Lower lobe of right lung (tissue), 2 donors: ENCODE measurements at regions not wholly inside any gene's neighbourhood (a gene's known extent, or its start where the extent isn't known, plus 50 kb on each side); places are given as distances from the start of the nearest gene placed in this dataset.
"Not testable (repeated sequence)": the region's sequence is repeated elsewhere in the genome, so short reads cannot be mapped to it uniquely, and the experiment has no call there.

Source experiments
- ATAC-seq, 2 donors: fragments of 200-7000 bp; cut with Tn5 transposase; one replicate each; pipeline ENCODE4 v1.9.1; 2020 to 2022; ENCODE audit warnings: mild to moderate bottlenecking in 2 of 2, moderate library complexity in 2 of 2
- DNase-seq: peaks from one replicate; pipeline ENCODE4 v3.0.0-alpha.2; 2020
- H3K27ac ChIP-seq: fragments of 200-600 bp; one replicate; pipeline ENCODE4 v1.8.0; 2022
- H3K27me3 ChIP-seq: fragments of 200-600 bp; one replicate; pipeline ENCODE4 v1.8.0; 2022; ENCODE audit warnings: low read depth
- H3K36me3 ChIP-seq: fragments of 200-600 bp; one replicate; pipeline ENCODE4 v1.8.0; 2022; ENCODE audit warnings: mild to moderate bottlenecking
- H3K4me1 ChIP-seq: fragments of 200-600 bp; one replicate; pipeline ENCODE4 v1.8.0; 2022
- H3K4me3 ChIP-seq: fragments of 200-600 bp; one replicate; pipeline ENCODE4 v1.8.0; 2022; ENCODE audit warnings: mild to moderate bottlenecking
- H3K9me3 ChIP-seq: fragments of 200-600 bp; one replicate; pipeline ENCODE4 v1.8.0; 2022
- intact Hi-C: fragments of 100-400 bp; cut with DNase I; formaldehyde crosslinking; loops from one replicate; pipeline ENCODE4 v1.11.0; 2022
- TF ChIP-seq, protein P1 (sequence below): fragments of 200-600 bp; IDR thresholded peaks from one replicate; pipeline ENCODE4 v1.8.0; 2022; ENCODE audit warnings: antibody characterized with exemption, mild to moderate bottlenecking
- donor health status: DM: no; HTN: yes; CAD: no; lungs with severe emphysema.

DNA sequence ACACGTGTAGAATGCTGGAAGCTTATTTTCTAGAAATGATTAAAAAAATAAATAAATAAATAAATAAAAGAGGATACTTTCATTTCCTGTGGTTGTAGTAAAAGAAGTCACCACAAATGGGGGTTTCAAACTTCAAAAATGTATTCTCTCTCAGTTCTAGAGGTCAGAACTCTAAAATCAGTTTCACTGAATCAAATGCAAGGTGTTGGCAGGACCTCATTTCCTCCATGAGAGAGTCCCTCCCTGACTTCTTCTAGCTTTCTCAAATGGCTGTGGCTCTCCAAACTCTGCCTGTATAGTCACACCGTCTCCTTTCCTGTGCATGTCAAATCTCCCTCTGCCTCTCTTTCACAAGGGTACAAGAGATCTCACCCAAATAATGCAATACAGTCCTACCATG, 312.6 kb upstream of the CXADR start:
- ATAC-seq: no peak
- no peak overlapping the region for H3K4me3 ChIP-seq
- H3K4me1 ChIP-seq: no peaks in the 10 kb centered on the region
- H3K36me3 ChIP-seq: no peaks in the 10 kb centered on the region
- no peaks in the 10 kb centered on the region for H3K27me3 ChIP-seq
- intact Hi-C loops: no loop called here
- no peaks in the 10 kb centered on the region for H3K9me3 ChIP-seq
- TF ChIP-seq, protein P1, sequence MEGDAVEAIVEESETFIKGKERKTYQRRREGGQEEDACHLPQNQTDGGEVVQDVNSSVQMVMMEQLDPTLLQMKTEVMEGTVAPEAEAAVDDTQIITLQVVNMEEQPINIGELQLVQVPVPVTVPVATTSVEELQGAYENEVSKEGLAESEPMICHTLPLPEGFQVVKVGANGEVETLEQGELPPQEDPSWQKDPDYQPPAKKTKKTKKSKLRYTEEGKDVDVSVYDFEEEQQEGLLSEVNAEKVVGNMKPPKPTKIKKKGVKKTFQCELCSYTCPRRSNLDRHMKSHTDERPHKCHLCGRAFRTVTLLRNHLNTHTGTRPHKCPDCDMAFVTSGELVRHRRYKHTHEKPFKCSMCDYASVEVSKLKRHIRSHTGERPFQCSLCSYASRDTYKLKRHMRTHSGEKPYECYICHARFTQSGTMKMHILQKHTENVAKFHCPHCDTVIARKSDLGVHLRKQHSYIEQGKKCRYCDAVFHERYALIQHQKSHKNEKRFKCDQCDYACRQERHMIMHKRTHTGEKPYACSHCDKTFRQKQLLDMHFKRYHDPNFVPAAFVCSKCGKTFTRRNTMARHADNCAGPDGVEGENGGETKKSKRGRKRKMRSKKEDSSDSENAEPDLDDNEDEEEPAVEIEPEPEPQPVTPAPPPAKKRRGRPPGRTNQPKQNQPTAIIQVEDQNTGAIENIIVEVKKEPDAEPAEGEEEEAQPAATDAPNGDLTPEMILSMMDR: no peak
- no peak for DNase-seq
- H3K27ac ChIP-seq: no peak overlapping the region

DNA sequence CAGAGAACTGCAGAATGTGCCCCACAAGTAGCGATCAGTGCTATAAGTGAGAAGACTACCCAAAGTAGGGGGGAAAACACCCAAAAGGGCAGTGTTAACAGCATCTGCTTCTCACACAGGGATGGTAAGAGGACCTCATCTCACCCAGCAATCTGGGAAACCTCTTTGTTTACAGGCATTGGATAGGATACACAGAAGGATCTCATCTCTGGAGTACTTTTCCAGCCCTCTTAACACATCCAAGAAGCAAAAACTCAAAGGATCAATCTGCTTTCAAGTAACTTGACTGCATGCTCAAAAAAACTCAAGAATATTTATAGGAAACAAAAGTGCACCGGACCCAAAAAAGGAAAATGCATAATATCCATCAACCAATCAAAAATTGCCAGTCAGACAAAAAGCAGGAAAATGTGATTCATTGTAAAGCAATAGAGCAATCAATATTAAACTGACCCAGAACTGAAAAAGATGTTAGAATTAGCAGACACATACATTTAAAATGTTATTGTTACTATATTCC, 311.0 kb upstream of the CXADR start:
- Histone ChIP-seq H3K4me3 (no peak overlapping the region), H3K36me3 (no peaks in the 10 kb centered on the region)

DNA sequence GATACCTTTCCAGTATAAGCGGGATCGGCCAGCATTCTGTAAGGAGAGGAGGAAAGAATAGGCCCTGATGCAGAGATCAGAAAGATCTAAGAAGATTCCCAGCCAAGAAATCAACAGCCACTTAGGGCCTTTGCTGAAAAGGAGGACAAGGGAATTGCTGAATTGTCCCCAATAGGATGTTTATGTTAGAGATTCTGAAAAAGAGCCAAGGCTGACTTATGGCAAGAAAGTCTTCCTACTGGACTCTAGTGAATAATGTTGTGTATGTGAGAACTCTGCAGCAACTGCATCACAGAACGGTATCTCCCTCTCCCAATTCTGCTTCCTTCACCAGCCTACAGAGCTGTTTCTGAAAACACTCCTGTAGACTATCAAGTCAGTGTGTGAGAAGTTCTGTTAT, 298.0 kb upstream of the CXADR start:
- Histone ChIP-seq H3K9me3 (no peaks in the 10 kb centered on the region), H3K27ac (no peak overlapping the region), H3K27me3 (no peaks in the 10 kb centered on the region), H3K36me3 (no peaks in the 10 kb centered on the region), H3K4me1 (no peaks in the 10 kb centered on the region), H3K4me3 (no peak overlapping the region)
- TF ChIP-seq, protein P1: no peak
- DNase-seq (no peak), ATAC-seq (no peak)
- intact Hi-C loops: no loop called here

More for the DNA sequence above, 311.0 kb upstream of the CXADR start:
- Histone ChIP-seq H3K4me1 (no peaks in the 10 kb centered on the region), H3K9me3 (no peaks in the 10 kb centered on the region), H3K27me3 (no peaks in the 10 kb centered on the region), H3K27ac (no peak overlapping the region)
- TF ChIP-seq, protein P1: no peak
- intact Hi-C loops: no loop called here
- ATAC-seq (no peak), DNase-seq (no peak)

DNA sequence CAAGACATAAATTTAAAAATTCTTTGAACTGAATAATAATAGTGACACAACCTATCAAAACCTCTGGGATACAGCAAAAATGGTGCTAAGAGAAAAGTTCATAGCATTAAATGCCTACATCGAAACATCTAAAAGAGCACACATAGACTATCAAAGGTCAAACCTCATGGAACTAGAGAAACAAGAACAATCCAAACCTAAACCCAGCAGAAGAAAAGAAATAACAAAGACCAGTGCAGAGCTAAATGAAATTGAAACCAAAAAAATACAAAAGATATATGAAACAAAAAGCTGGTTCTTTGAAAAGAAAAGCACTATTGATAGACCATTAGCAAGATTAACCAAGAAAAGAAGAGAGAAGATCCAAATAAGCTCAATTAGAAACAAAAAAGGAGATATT, 293.8 kb upstream of the CXADR start:
- H3K27me3 ChIP-seq, H3K27ac ChIP-seq, H3K36me3 ChIP-seq, H3K4me3 ChIP-seq, ATAC-seq, H3K4me1 ChIP-seq, DNase-seq, intact Hi-C loops, H3K9me3 ChIP-seq: not testable (repeated sequence)

DNA sequence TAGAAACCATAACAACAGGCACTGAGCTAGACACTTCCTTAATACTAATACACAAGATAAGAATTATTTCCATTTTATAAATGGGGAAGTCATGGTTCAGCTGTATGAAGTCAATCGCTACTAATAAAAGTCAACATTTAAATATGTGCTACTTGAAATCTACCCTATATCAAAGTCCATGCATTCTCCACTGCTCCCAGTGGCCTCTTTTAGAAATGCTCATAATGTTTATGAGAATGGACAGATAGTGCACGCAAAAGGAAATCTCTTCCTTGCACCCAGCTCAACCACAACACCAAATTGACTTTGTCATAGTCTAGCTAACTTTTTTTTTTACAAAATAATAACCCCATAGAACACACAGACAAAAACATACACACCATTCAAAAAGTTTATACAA, 281.7 kb upstream of the CXADR start:
- TF ChIP-seq, protein P1: no peak
- H3K9me3 ChIP-seq: no peaks in the 10 kb centered on the region
- no peak overlapping the region for H3K4me3 ChIP-seq
- no peaks in the 10 kb centered on the region for H3K4me1 ChIP-seq
- no peaks in the 10 kb centered on the region for H3K27me3 ChIP-seq
- intact Hi-C loops: no loop called here
- H3K27ac ChIP-seq: no peak overlapping the region
- no peaks in the 10 kb centered on the region for H3K36me3 ChIP-seq
- no peak for DNase-seq
- ATAC-seq: no peak

DNA sequence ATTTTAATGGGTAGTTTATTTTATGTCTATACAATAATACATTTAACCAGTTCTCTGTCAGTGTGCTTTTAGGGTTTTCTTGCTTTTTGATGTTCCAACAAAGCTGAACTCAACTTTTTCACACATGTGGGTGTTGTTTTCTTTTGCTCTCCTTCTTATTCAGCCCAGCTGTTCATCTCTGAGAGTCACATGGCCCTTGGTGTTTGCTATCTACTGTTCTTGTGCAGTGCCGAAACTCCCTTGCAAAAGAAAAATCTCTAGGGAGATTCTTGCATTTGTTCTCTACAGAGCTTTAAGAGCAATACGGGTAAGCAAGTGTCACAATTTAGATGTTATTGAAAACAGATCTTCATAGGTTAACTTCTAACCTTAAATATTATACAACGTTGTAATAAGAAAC, 281.1 kb upstream of the CXADR start:
- no peaks in the 10 kb centered on the region for H3K36me3 ChIP-seq
- H3K27ac ChIP-seq: no peak overlapping the region
- no peaks in the 10 kb centered on the region for H3K27me3 ChIP-seq
- no peaks in the 10 kb centered on the region for H3K9me3 ChIP-seq
- intact Hi-C loops: no loop called here
- no peak overlapping the region for H3K4me3 ChIP-seq
- ATAC-seq (no peak), DNase-seq (no peak)
- H3K4me1 ChIP-seq: no peaks in the 10 kb centered on the region
- TF ChIP-seq, protein P1: no peak
